ENCODE measurements at regions not wholly inside any gene's neighbourhood (a gene's known extent, or its start where the extent isn't known, plus 50 kb on each side); places are given as distances from the start of the nearest gene placed in this dataset.

DNA sequence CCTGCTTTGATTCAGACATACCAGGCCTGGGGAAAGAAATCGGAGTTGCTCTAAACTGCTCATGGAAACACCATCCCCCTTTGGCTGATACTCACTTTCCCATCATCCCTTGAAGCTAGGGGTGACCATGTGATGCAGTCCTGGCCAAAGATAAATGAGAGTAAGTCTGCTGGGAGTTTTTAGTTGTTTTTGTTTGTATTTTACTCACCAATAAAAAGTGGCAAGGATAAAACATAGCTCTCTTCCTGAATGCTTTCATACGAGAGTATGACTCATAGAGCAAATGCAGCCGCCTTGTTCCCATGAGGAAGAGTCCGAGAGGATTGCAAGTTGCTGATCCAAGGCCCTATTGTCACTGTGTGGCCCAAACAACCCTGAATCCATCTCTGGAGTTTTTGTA lies 126.4 kb upstream of the TMEM132C start (continued):
- TF ChIP-seq TEAD4 (IDR thresholded peaks at IDR 0.05; ENCODE audit: low read depth, low read length) (no peak), HDAC2 (IDR thresholded peaks at IDR 0.05; ENCODE audit: borderline replicate concordance in 1 of 2, low read depth in 2 of 2, low read length in 2 of 2) (no peak), ASH2L (IDR thresholded peaks at IDR 0.05; ENCODE audit: low read length) (no peak), PHF8 (conservative IDR thresholded peaks at IDR 0.05; ENCODE audit: low read depth, low read length) (no peak), JUN (IDR thresholded peaks at IDR 0.05; ENCODE audit: low read depth, low read length) (no peak), POLR2A (IDR thresholded peaks at IDR 0.05; ENCODE audit: control extremely low read depth in 1 of 2, low read depth in 2 of 2, low read length in 2 of 2) (no peak), EZH2 (IDR thresholded peaks at IDR 0.05; ENCODE audit: low read depth, low read length, severe bottlenecking) (no peak)
- TF ChIP-seq, protein P1, sequence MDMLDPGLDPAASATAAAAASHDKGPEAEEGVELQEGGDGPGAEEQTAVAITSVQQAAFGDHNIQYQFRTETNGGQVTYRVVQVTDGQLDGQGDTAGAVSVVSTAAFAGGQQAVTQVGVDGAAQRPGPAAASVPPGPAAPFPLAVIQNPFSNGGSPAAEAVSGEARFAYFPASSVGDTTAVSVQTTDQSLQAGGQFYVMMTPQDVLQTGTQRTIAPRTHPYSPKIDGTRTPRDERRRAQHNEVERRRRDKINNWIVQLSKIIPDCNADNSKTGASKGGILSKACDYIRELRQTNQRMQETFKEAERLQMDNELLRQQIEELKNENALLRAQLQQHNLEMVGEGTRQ (IDR thresholded peaks at IDR 0.05; ENCODE audit: low read length), result no peak
